ENCODE measurements at regions not wholly inside any gene's neighbourhood (a gene's known extent, or its start where the extent isn't known, plus 50 kb on each side); places are given as distances from the start of the nearest gene placed in this dataset.

DNA sequence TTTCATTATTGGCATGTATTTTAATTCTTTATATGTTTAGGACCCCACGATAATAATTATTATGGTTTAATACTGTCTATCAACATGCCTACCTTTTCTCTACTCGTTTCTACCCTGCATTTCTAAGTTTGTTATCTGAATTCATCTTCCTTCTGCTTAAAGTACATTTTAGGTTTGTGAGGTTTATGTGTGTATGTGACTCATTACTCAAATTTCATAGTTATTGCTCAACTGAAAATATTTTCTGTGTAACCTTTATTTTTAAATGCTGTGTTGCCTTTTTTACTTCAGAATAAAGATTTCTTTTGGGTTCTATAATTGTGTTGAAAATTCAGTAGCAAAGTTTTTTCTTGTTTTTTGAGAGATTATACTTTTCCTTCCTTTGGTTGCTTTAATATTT is 933.9 kb upstream of the LRRTM1 start:
- Histone ChIP-seq H4K20me1 (ENCODE audit: low read depth, low read length) (no peaks in the 10 kb centered on the region), H3K9me2 (replicated peaks; ENCODE audit: insufficient read depth, low read length) (no peaks in the 10 kb centered on the region), H3K4me3 (ENCODE audit: insufficient read depth, low read length, poor library complexity, severe bottlenecking) (no peak overlapping the region), H3K9ac (ENCODE audit: low read length) (no peak overlapping the region), H3K9me3 (ENCODE audit: insufficient read depth, low read length) (no peaks in the 10 kb centered on the region), H3K27me3 (ENCODE audit: low read length) (no peaks in the 10 kb centered on the region), H3K27ac (ENCODE audit: low read depth, low read length) (no peak overlapping the region), H3K79me2 (ENCODE audit: insufficient read depth, low read length) (no peaks in the 10 kb centered on the region), H2AFZ (ENCODE audit: low read depth, low read length, severe bottlenecking) (no peak overlapping the region), H3F3A (ENCODE audit: insufficient read depth) (no peaks in the 10 kb centered on the region), H3K4me2 (ENCODE audit: low read depth, low read length, poor library complexity, severe bottlenecking) (no peak overlapping the region), H3K36me3 (ENCODE audit: low read length) (no peaks in the 10 kb centered on the region)
- TF ChIP-seq, protein P1, sequence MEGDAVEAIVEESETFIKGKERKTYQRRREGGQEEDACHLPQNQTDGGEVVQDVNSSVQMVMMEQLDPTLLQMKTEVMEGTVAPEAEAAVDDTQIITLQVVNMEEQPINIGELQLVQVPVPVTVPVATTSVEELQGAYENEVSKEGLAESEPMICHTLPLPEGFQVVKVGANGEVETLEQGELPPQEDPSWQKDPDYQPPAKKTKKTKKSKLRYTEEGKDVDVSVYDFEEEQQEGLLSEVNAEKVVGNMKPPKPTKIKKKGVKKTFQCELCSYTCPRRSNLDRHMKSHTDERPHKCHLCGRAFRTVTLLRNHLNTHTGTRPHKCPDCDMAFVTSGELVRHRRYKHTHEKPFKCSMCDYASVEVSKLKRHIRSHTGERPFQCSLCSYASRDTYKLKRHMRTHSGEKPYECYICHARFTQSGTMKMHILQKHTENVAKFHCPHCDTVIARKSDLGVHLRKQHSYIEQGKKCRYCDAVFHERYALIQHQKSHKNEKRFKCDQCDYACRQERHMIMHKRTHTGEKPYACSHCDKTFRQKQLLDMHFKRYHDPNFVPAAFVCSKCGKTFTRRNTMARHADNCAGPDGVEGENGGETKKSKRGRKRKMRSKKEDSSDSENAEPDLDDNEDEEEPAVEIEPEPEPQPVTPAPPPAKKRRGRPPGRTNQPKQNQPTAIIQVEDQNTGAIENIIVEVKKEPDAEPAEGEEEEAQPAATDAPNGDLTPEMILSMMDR (IDR thresholded peaks at IDR 0.05; ENCODE audit: insufficient read depth, low read length, poor library complexity, severe bottlenecking), result no peak
- TF ChIP-seq EZH2phosphoT487 (conservative IDR thresholded peaks at IDR 0.05; ENCODE audit: low read length), result no peak

DNA sequence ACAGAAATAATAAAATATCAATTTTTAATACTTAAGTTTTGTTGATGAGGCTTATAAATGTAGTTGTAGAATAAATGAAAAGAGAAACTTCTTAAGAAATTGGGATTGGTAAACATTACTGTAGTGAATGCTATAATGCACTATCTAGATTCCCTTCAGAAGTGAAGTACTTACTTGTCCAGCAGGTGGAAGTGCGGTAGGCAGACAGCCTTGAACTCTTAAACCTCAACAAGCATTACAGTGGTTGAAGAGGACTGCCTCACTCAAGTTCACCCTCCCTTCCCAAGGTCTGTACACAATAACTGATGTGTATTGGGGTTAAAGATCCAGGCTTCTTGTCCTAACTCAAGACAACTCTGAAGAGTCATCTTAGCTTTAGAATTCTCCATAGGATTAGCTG is 931.0 kb upstream of the LRRTM1 start:
- no peak overlapping the region for H3K27ac ChIP-seq (ENCODE audit: low read depth, low read length)

DNA sequence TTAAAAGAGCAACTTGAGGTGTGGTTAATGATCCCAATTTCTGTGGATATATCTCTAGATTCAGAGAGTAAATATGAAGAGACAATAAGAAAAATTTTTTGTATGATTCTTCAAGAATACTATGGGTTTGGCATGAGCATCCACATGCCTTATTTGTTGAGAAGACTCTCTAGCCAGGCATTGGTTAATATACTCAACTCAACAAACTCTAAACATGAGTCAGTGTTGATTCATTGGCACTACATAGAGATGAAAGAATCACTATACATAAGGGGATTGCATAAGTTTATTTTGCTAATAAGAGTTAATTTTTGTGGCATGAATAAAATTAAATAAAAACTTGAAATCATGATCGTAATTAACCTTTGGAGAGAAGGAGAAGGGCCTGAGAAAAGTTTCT is 930.2 kb upstream of the LRRTM1 start:
- no peak overlapping the region for H2AFZ ChIP-seq (ENCODE audit: low read depth, low read length, severe bottlenecking)
- no peak overlapping the region for H3K4me3 ChIP-seq (ENCODE audit: insufficient read depth, low read length, poor library complexity, severe bottlenecking)
- no peak overlapping the region for H3K9ac ChIP-seq (ENCODE audit: low read length)
- no peaks in the 10 kb centered on the region for H3K27me3 ChIP-seq (ENCODE audit: low read length)
- H3K9me3 ChIP-seq (ENCODE audit: insufficient read depth, low read length), result no peaks in the 10 kb centered on the region
- no peaks in the 10 kb centered on the region for H3K36me3 ChIP-seq (ENCODE audit: low read length)
- no peaks in the 10 kb centered on the region for H3K9me2 ChIP-seq (replicated peaks; ENCODE audit: insufficient read depth, low read length)
- no peak overlapping the region for H3K4me2 ChIP-seq (ENCODE audit: low read depth, low read length, poor library complexity, severe bottlenecking)
- H3K27ac ChIP-seq (ENCODE audit: low read depth, low read length), result no peak overlapping the region
- H3K79me2 ChIP-seq (ENCODE audit: insufficient read depth, low read length), result no peaks in the 10 kb centered on the region
- no peak for TF ChIP-seq EZH2phosphoT487 (conservative IDR thresholded peaks at IDR 0.05; ENCODE audit: low read length)
- TF ChIP-seq, protein P1 (IDR thresholded peaks at IDR 0.05; ENCODE audit: insufficient read depth, low read length, poor library complexity, severe bottlenecking), result no peak
- H4K20me1 ChIP-seq (ENCODE audit: low read depth, low read length), result no peaks in the 10 kb centered on the region
- no peaks in the 10 kb centered on the region for H3F3A ChIP-seq (ENCODE audit: insufficient read depth)

More for the DNA sequence above, 931.0 kb upstream of the LRRTM1 start:
- Histone ChIP-seq H3K9me3 (ENCODE audit: insufficient read depth, low read length) (no peaks in the 10 kb centered on the region), H3K27me3 (ENCODE audit: low read length) (no peaks in the 10 kb centered on the region), H3K79me2 (ENCODE audit: insufficient read depth, low read length) (no peaks in the 10 kb centered on the region), H4K20me1 (ENCODE audit: low read depth, low read length) (no peaks in the 10 kb centered on the region), H3K36me3 (ENCODE audit: low read length) (no peaks in the 10 kb centered on the region), H2AFZ (ENCODE audit: low read depth, low read length, severe bottlenecking) (no peak overlapping the region), H3K4me3 (ENCODE audit: insufficient read depth, low read length, poor library complexity, severe bottlenecking) (no peak overlapping the region), H3K9me2 (replicated peaks; ENCODE audit: insufficient read depth, low read length) (no peaks in the 10 kb centered on the region), H3F3A (ENCODE audit: insufficient read depth) (no peaks in the 10 kb centered on the region), H3K9ac (ENCODE audit: low read length) (no peak overlapping the region), H3K4me2 (ENCODE audit: low read depth, low read length, poor library complexity, severe bottlenecking) (no peak overlapping the region)
- TF ChIP-seq, protein P1 (IDR thresholded peaks at IDR 0.05; ENCODE audit: insufficient read depth, low read length, poor library complexity, severe bottlenecking), result no peak
- no peak for TF ChIP-seq EZH2phosphoT487 (conservative IDR thresholded peaks at IDR 0.05; ENCODE audit: low read length)

Data from SU-DHL-6 (cell line).